HUES6 (cell line): ENCODE measurements at regions not wholly inside any gene's neighbourhood (a gene's known extent, or its start where the extent isn't known, plus 50 kb on each side); places are given as distances from the start of the nearest gene placed in this dataset.

Experiments used
- H3K27ac ChIP-seq: 2 replicates; pipeline ENCODE4 v1.7.0; 2013; ENCODE audit warnings: low read depth, mild to moderate bottlenecking, low read length, inconsistent platforms
- H3K27me3 ChIP-seq: 2 replicates; pipeline ENCODE4 v1.6.1; 2013; ENCODE audit warnings: low read length; ENCODE audit not compliant: control insufficient read depth, insufficient read depth
- H3K36me3 ChIP-seq: 2 replicates; pipeline ENCODE4 v1.6.1; 2013; ENCODE audit warnings: low read length; ENCODE audit not compliant: control insufficient read depth, insufficient read depth
- H3K4me1 ChIP-seq: 2 replicates; pipeline ENCODE4 v1.6.1; 2013; ENCODE audit warnings: low read length; ENCODE audit not compliant: control insufficient read depth, insufficient read depth
- H3K4me3 ChIP-seq: 2 replicates; pipeline ENCODE4 v1.5.1; 2013; ENCODE audit warnings: low read depth, low read length
- H3K9ac ChIP-seq: one replicate; pipeline ENCODE4 v1.6.1; 2013; ENCODE audit warnings: mild to moderate bottlenecking, low read length
- H3K9me3 ChIP-seq: 2 replicates; pipeline ENCODE4 v1.6.1; 2013; ENCODE audit warnings: low read depth, low read length; ENCODE audit not compliant: control insufficient read depth, insufficient read depth

- Histone ChIP-seq H3K9me3 (no peaks in the 10 kb centered on the region), H3K9ac (no peak overlapping the region), H3K27me3 (no peaks in the 10 kb centered on the region), H3K27ac (no peak overlapping the region), H3K4me1 (no peaks in the 10 kb centered on the region), H3K4me3 (no peak overlapping the region), H3K36me3 (no peaks in the 10 kb centered on the region)
Measured at GRCh38 chr14:80344208-80344607, 132.9 kb upstream of the DIO2 start.

- no peaks in the 10 kb centered on the region for H3K9me3 ChIP-seq
- H3K27me3 ChIP-seq, result no peaks in the 10 kb centered on the region
- H3K27ac ChIP-seq, result no peak overlapping the region
- H3K36me3 ChIP-seq, result no peaks in the 10 kb centered on the region
- H3K9ac ChIP-seq, result no peak overlapping the region
- H3K4me3 ChIP-seq, result no peak overlapping the region
- no peaks in the 10 kb centered on the region for H3K4me1 ChIP-seq
Measured at GRCh38 chr14:80336608-80337106, 125.4 kb upstream of the DIO2 start.

GRCh38 chr14:80325688-80326087 lies 114.4 kb upstream of the DIO2 start:
- no peak overlapping the region for H3K27ac ChIP-seq
- no peaks in the 10 kb centered on the region for H3K36me3 ChIP-seq
- no peak overlapping the region for H3K4me3 ChIP-seq
- no peak overlapping the region for H3K9ac ChIP-seq
- no peaks in the 10 kb centered on the region for H3K9me3 ChIP-seq
- H3K4me1 ChIP-seq, result no peaks in the 10 kb centered on the region
- H3K27me3 ChIP-seq, result no peaks in the 10 kb centered on the region

GRCh38 chr14:80325112-80325511 lies 113.8 kb upstream of the DIO2 start:
- no peak overlapping the region for H3K27ac ChIP-seq
- H3K27me3 ChIP-seq, result no peaks in the 10 kb centered on the region
- H3K4me3 ChIP-seq, result no peak overlapping the region
- no peak overlapping the region for H3K9ac ChIP-seq
- H3K4me1 ChIP-seq, result no peaks in the 10 kb centered on the region
- H3K9me3 ChIP-seq, result no peaks in the 10 kb centered on the region
- no peaks in the 10 kb centered on the region for H3K36me3 ChIP-seq

- Histone ChIP-seq H3K4me3 (no peak overlapping the region), H3K27me3 (no peaks in the 10 kb centered on the region), H3K27ac (no peak overlapping the region), H3K36me3 (no peaks in the 10 kb centered on the region), H3K9me3 (no peaks in the 10 kb centered on the region), H3K9ac (no peak overlapping the region), H3K4me1 (no peaks in the 10 kb centered on the region)
Measured at GRCh38 chr14:80324649-80325048, 113.3 kb upstream of the DIO2 start.

- Histone ChIP-seq H3K9ac (no peak overlapping the region), H3K27ac (no peak overlapping the region)
Measured at GRCh38 chr14:80323038-80323665, 111.8 kb upstream of the DIO2 start.

GRCh38 chr14:80316441-80316840 lies 105.1 kb upstream of the DIO2 start:
- Histone ChIP-seq H3K4me3 (no peak overlapping the region), H3K27ac (no peak overlapping the region), H3K4me1 (peaks cover 3% of the 10 kb centered on the region; the same call in 1 of the 2 replicates), H3K9ac (no peak overlapping the region), H3K9me3 (no peaks in the 10 kb centered on the region), H3K27me3 (no peaks in the 10 kb centered on the region), H3K36me3 (no peaks in the 10 kb centered on the region)

More at GRCh38 chr14:80323038-80323665, 111.8 kb upstream of the DIO2 start:
- no peaks in the 10 kb centered on the region for H3K4me1 ChIP-seq
- H3K36me3 ChIP-seq, result no peaks in the 10 kb centered on the region
- no peaks in the 10 kb centered on the region for H3K27me3 ChIP-seq
- H3K9me3 ChIP-seq, result no peaks in the 10 kb centered on the region
- H3K4me3 ChIP-seq, result no peak overlapping the region

GRCh38 chr14:80315681-80316080 lies 104.4 kb upstream of the DIO2 start:
- H3K9ac ChIP-seq, result no peak overlapping the region
- H3K27ac ChIP-seq, result no peak overlapping the region
- H3K4me1 ChIP-seq, result peaks cover 3% of the 10 kb centered on the region; the same call in 1 of the 2 replicates
- H3K27me3 ChIP-seq, result no peaks in the 10 kb centered on the region
- H3K4me3 ChIP-seq, result no peak overlapping the region
- H3K36me3 ChIP-seq, result no peaks in the 10 kb centered on the region
- H3K9me3 ChIP-seq, result no peaks in the 10 kb centered on the region

- H3K9ac ChIP-seq, result no peak overlapping the region
- no peaks in the 10 kb centered on the region for H3K36me3 ChIP-seq
- H3K27me3 ChIP-seq, result no peaks in the 10 kb centered on the region
- H3K4me3 ChIP-seq, result no peak overlapping the region
- H3K4me1 ChIP-seq, result peaks cover 3% of the 10 kb centered on the region; the same call in 1 of the 2 replicates
- no peaks in the 10 kb centered on the region for H3K9me3 ChIP-seq
- no peak overlapping the region for H3K27ac ChIP-seq
Measured at GRCh38 chr14:80313806-80314205, 102.5 kb upstream of the DIO2 start.

GRCh38 chr14:80310938-80311750 lies 99.8 kb upstream of the DIO2 start:
- peaks cover 3% of the 10 kb centered on the region; the same call in 1 of the 2 replicates for H3K4me1 ChIP-seq
- H3K27ac ChIP-seq, result no peak overlapping the region
- no peak overlapping the region for H3K4me3 ChIP-seq
- H3K9ac ChIP-seq, result no peak overlapping the region
- H3K27me3 ChIP-seq, result no peaks in the 10 kb centered on the region
- H3K36me3 ChIP-seq, result no peaks in the 10 kb centered on the region
- no peaks in the 10 kb centered on the region for H3K9me3 ChIP-seq

GRCh38 chr14:80304125-80304766 lies 92.9 kb upstream of the DIO2 start:
- no peak overlapping the region for H3K27ac ChIP-seq
- H3K27me3 ChIP-seq, result no peaks in the 10 kb centered on the region
- H3K36me3 ChIP-seq, result no peaks in the 10 kb centered on the region
- no peak overlapping the region for H3K9ac ChIP-seq
- no peak overlapping the region for H3K4me3 ChIP-seq
- no peaks in the 10 kb centered on the region for H3K4me1 ChIP-seq
- H3K9me3 ChIP-seq, result no peaks in the 10 kb centered on the region
